H9 (cell line): ENCODE measurements at regions not wholly inside any gene's neighbourhood (a gene's known extent, or its start where the extent isn't known, plus 50 kb on each side); places are given as distances from the start of the nearest gene placed in this dataset.

ENCODE experiments used
- DNase-seq: peaks from one replicate; pipeline ENCODE4 v3.0.0-alpha.2; 2017
- H2AFZ ChIP-seq: one replicate; pipeline ENCODE4 v1.6.1; 2013; ENCODE audit warnings: mild to moderate bottlenecking, low read length, control low read depth, moderate library complexity
- H2AK5ac ChIP-seq: 2 replicates; pipeline ENCODE4 v1.6.1; 2013; ENCODE audit warnings: low read length, control low read depth, mixed read lengths; ENCODE audit not compliant: insufficient read length
- H2BK120ac ChIP-seq: one replicate; pipeline ENCODE4 v1.6.1; 2013; ENCODE audit warnings: low read depth, mild to moderate bottlenecking, low read length, control low read depth, inconsistent platforms; ENCODE audit not compliant: poor library complexity, severe bottlenecking
- H2BK12ac ChIP-seq: 2 replicates; pipeline ENCODE4 v1.6.1; 2013; ENCODE audit warnings: low read length, control low read depth, mixed read lengths, low read depth; ENCODE audit not compliant: insufficient read length
- H2BK15ac ChIP-seq: 2 replicates; pipeline ENCODE4 v1.6.1; 2013; ENCODE audit warnings: low read depth, low read length, control low read depth
- H2BK20ac ChIP-seq: one replicate; pipeline ENCODE4 v1.6.1; 2013; ENCODE audit warnings: low read depth, mild to moderate bottlenecking, low read length, control low read depth, inconsistent platforms; ENCODE audit not compliant: poor library complexity, severe bottlenecking
- H2BK5ac ChIP-seq: 2 replicates; pipeline ENCODE4 v1.6.1; 2013; ENCODE audit warnings: low read length, control low read depth, mixed read lengths; ENCODE audit not compliant: insufficient read length
- H3K14ac ChIP-seq: 2 replicates; pipeline ENCODE4 v1.6.1; 2013; ENCODE audit warnings: low read length, control low read depth; ENCODE audit not compliant: insufficient read depth
- H3K18ac ChIP-seq: 2 replicates; pipeline ENCODE4 v1.6.1; 2013; ENCODE audit warnings: low read depth, mild to moderate bottlenecking, mixed read lengths, low read length, control low read depth; ENCODE audit not compliant: insufficient read length
- H3K23ac ChIP-seq: 2 replicates; pipeline ENCODE4 v1.6.1; 2013; ENCODE audit warnings: low read length, control low read depth, mixed read lengths, low read depth; ENCODE audit not compliant: insufficient read length
- H3K23me2 ChIP-seq: 2 replicates; pipeline ENCODE4 v1.6.1; 2013; ENCODE audit warnings: low read depth, mild to moderate bottlenecking, mixed read lengths, low read length, control low read depth; ENCODE audit not compliant: insufficient read length, poor library complexity, severe bottlenecking
- H3K27ac ChIP-seq: 2 replicates; pipeline ENCODE4 v1.5.1; 2013; ENCODE audit warnings: low read length, control low read depth, mixed read lengths, low read depth; ENCODE audit not compliant: insufficient read length
- H3K27me3 ChIP-seq: 2 replicates; pipeline ENCODE4 v1.6.1; 2013; ENCODE audit warnings: low read length, control low read depth, inconsistent platforms; ENCODE audit not compliant: insufficient read depth
- H3K4ac ChIP-seq: 2 replicates; pipeline ENCODE4 v1.6.1; 2013; ENCODE audit warnings: low read depth, mild to moderate bottlenecking, control low read depth, inconsistent platforms, low read length, moderate library complexity
- H3K4me1 ChIP-seq: 2 replicates; pipeline ENCODE4 v1.6.1; 2013; ENCODE audit warnings: low read length, control low read depth, inconsistent platforms; ENCODE audit not compliant: insufficient read depth
- H3K4me2 ChIP-seq: 2 replicates; pipeline ENCODE4 v1.6.1; 2013; ENCODE audit warnings: low read length, control low read depth, mixed read lengths; ENCODE audit not compliant: insufficient read length, insufficient read depth
- H3K56ac ChIP-seq: 2 replicates; pipeline ENCODE4 v1.6.1; 2013; ENCODE audit warnings: low read depth, mild to moderate bottlenecking, mixed read lengths, low read length, control low read depth; ENCODE audit not compliant: insufficient read length
- H3K79me1 ChIP-seq: 2 replicates; pipeline ENCODE4 v1.6.1; 2013; ENCODE audit warnings: low read depth, mild to moderate bottlenecking, moderate library complexity, low read length, control low read depth, inconsistent platforms; ENCODE audit not compliant: insufficient read depth, poor library complexity, severe bottlenecking
- H3K79me2 ChIP-seq: 2 replicates; pipeline ENCODE4 v1.6.1; 2013; ENCODE audit warnings: low read length, control low read depth, inconsistent platforms; ENCODE audit not compliant: insufficient read depth
- H3K9ac ChIP-seq: 2 replicates; pipeline ENCODE4 v1.6.1; 2013; ENCODE audit warnings: low read length, control low read depth, mixed read lengths; ENCODE audit not compliant: insufficient read length; ENCODE audit errors: extremely low read depth
- H3K9me3 ChIP-seq: one replicate; pipeline ENCODE4 v1.6.1; 2013; ENCODE audit warnings: low read depth, low read length, inconsistent platforms; ENCODE audit not compliant: control insufficient read depth
- H3T11ph ChIP-seq: one replicate; pipeline ENCODE4 v1.6.1; 2013; ENCODE audit warnings: mild to moderate bottlenecking, low read length, control low read depth, inconsistent platforms
- H4K20me1 ChIP-seq: one replicate; pipeline ENCODE4 v1.6.1; 2013; ENCODE audit not compliant: control insufficient read depth, insufficient read length, insufficient read depth
- H4K5ac ChIP-seq: 2 replicates; pipeline ENCODE4 v1.6.1; 2013; ENCODE audit warnings: low read depth, mild to moderate bottlenecking, mixed read lengths, low read length, control low read depth; ENCODE audit not compliant: insufficient read length
- H4K8ac ChIP-seq: replicated peaks from 2 replicates; pipeline ENCODE4 v1.6.1; 2013; ENCODE audit warnings: low read length, control low read depth, mixed read lengths, low read depth; ENCODE audit not compliant: insufficient read length
- H4K91ac ChIP-seq: 2 replicates; pipeline ENCODE4 v1.6.1; 2013; ENCODE audit warnings: low read depth, mild to moderate bottlenecking, moderate library complexity, mixed read lengths, low read length, control low read depth; ENCODE audit not compliant: insufficient read length
- H3K27ac Mint-ChIP-seq, 3 experiments: 2 replicates in 2 of 3; 3 replicates in 1 of 3; pipeline ENCODE4 v1.8.0; 2020 to 2021; ENCODE audit warnings: mixed read lengths in 3 of 3, mild to moderate bottlenecking in 1 of 3, moderate library complexity in 1 of 3
- H3K27me3 Mint-ChIP-seq: 2 replicates; pipeline ENCODE4 v1.8.0; 2021; ENCODE audit warnings: low read depth, mild to moderate bottlenecking, moderate library complexity, mixed read lengths
- H3K36me3 Mint-ChIP-seq, 3 experiments: 2 replicates in 2 of 3; 3 replicates in 1 of 3; pipeline ENCODE4 v1.8.0; 2020 to 2021; ENCODE audit warnings: low read depth in 3 of 3, mixed read lengths in 3 of 3; ENCODE audit not compliant: insufficient read depth in 1 of 3
- H3K4me1 Mint-ChIP-seq, 2 experiments: 2 replicates each; pipeline ENCODE4 v1.8.0; 2020; ENCODE audit warnings: mixed read lengths in 2 of 2
- H3K4me3 Mint-ChIP-seq, 2 experiments: 2 replicates in 1 of 2; 3 replicates in 1 of 2; pipeline ENCODE4 v1.8.0; 2020 to 2021; ENCODE audit warnings: mild to moderate bottlenecking in 2 of 2, mixed read lengths in 2 of 2, moderate library complexity in 1 of 2
- H3K9me3 Mint-ChIP-seq, 2 experiments: 2 replicates in 1 of 2; 3 replicates in 1 of 2; pipeline ENCODE4 v1.8.0; 2020; ENCODE audit warnings: mild to moderate bottlenecking in 2 of 2, mixed read lengths in 2 of 2, moderate library complexity in 1 of 2
- CTCF ChIP-seq: fragments of 200-600 bp; sonication (generic); conservative IDR thresholded peaks from 3 replicates; pipeline ENCODE4 v1.8.0; 2021; ENCODE audit warnings: antibody characterized with exemption, mild to moderate bottlenecking
- whole genome bisulfite sequencing: extraction: QIAGEN DNeasy Blood & Tissue Kit; methylation state at CpG from one replicate; pipeline ENCODE4 v1.1.7; 2013; ENCODE audit warnings: missing lambda C conversion rate, low lambda C conversion rate, mixed read lengths; ENCODE audit not compliant: insufficient read length; ENCODE audit errors: extremely low coverage; 5-methylcytosine and 5-hydroxymethylcytosine counted together

GRCh38 chr2:121132054-121132761 is 152.8 kb downstream of the TFCP2L1 start:
- no peak overlapping the region for H4K91ac ChIP-seq
- H2BK15ac ChIP-seq: no peak overlapping the region
- H3K36me3 Mint-ChIP-seq: no peaks in the 10 kb centered on the region; a peak in 2 of 7 replicates
- H3T11ph ChIP-seq: no peak overlapping the region
- H4K8ac ChIP-seq: no peak overlapping the region
- no peak overlapping the region for H3K27ac ChIP-seq
- H2BK12ac ChIP-seq: no peak overlapping the region
- H3K9me3 Mint-ChIP-seq: peaks cover 4 to 8% of the 10 kb centered on the region in 2 experiments; a peak in 4 of 5 replicates
- no peak overlapping the region for H3K4me2 ChIP-seq
- DNase-seq: no peak
- no peak overlapping the region for H3K14ac ChIP-seq
- H3K27ac Mint-ChIP-seq: peak overlapping the region in 1 of 3 experiments; percentile 44; a peak in 2 of 7 replicates
- TF ChIP-seq CTCF: no peak
- H2BK120ac ChIP-seq: no peak overlapping the region
- no peak overlapping the region for H3K9ac ChIP-seq
- no peaks in the 10 kb centered on the region; the same call in none of the 2 replicates for H3K27me3 ChIP-seq
- no peaks in the 10 kb centered on the region for H4K20me1 ChIP-seq
- H3K79me1 ChIP-seq: no peaks in the 10 kb centered on the region
- no peak overlapping the region for H3K4ac ChIP-seq
- H2AFZ ChIP-seq: no peak overlapping the region
- no peaks in the 10 kb centered on the region for H3K23me2 ChIP-seq
- H3K9me3 ChIP-seq: no peaks in the 10 kb centered on the region
- no peak overlapping the region for H3K23ac ChIP-seq
- H2BK5ac ChIP-seq: no peak overlapping the region
- H2AK5ac ChIP-seq: no peak overlapping the region
- H2BK20ac ChIP-seq: no peak overlapping the region
- WGBS: no CpG with 5 or more reads among the region's 15 CpGs
- H3K18ac ChIP-seq: no peak overlapping the region
- peaks cover 2% of the 10 kb centered on the region; the same call in 1 of the 2 replicates for H3K27me3 Mint-ChIP-seq
- peaks cover 6% of the 10 kb centered on the region; the same call in 1 of the 2 replicates for H3K4me1 ChIP-seq
- peaks cover 25 to 32% of the 10 kb centered on the region in 2 experiments for H3K4me1 Mint-ChIP-seq
- H3K79me2 ChIP-seq: no peaks in the 10 kb centered on the region
- H3K56ac ChIP-seq: no peak overlapping the region
- H3K4me3 Mint-ChIP-seq: no peak overlapping the region; a peak in 2 of 5 replicates
- no peak overlapping the region for H4K5ac ChIP-seq
